Tibial artery (tissue), 4 donors: ENCODE measurements at regions not wholly inside any gene's neighbourhood (a gene's known extent, or its start where the extent isn't known, plus 50 kb on each side); places are given as distances from the start of the nearest gene placed in this dataset.

Source experiments
- DNase-seq, 2 donors: peaks; one replicate each; pipeline ENCODE4 v3.0.0-alpha.2; 2019
- H3K27ac ChIP-seq, 2 donors: fragments of 200-600 bp; sonication (generic) in 1 of 2; 1 replicate in 1 of 2; 2 replicates in 1 of 2; pipeline ENCODE4 v1.5.1; 2018 to 2019; ENCODE audit warnings: mild to moderate bottlenecking in 1 of 2
- H3K27me3 ChIP-seq, 2 donors: fragments of 200-600 bp; sonication (generic) in 1 of 2; one replicate each; pipeline versions ENCODE4 v1.5.1 to v1.6.0; 2016 to 2019
- H3K36me3 ChIP-seq, 3 donors: fragments of 200-600 bp; sonication (generic) in 2 of 3; one replicate each; pipeline ENCODE4 v1.5.1; 2016 to 2019; ENCODE audit warnings: mild to moderate bottlenecking in 2 of 3
- H3K4me1 ChIP-seq, 4 donors: fragments of 200-600 bp; sonication (generic) in 2 of 4; 1 replicate in 3 of 4; 2 replicates in 1 of 4; pipeline ENCODE4 v1.5.1; 2016 to 2019
- H3K4me3 ChIP-seq, 2 donors: fragments of 200-600 bp; sonication (generic) in 1 of 2; 1 replicate in 1 of 2; 2 replicates in 1 of 2; pipeline ENCODE4 v1.5.1; 2018 to 2019; ENCODE audit warnings: mild to moderate bottlenecking in 2 of 2
- H3K9me3 ChIP-seq, 3 donors: fragments of 200-600 bp; sonication (generic) in 1 of 3; one replicate each; pipeline ENCODE4 v1.5.1; 2016 to 2019
- CTCF ChIP-seq, 2 experiments: fragments of 200-600 bp in 1 of 2; fragments of 450-650 bp in 1 of 2; IDR thresholded peaks; one replicate each; pipeline ENCODE4 v1.5.1; 2017 to 2019; ENCODE audit warnings: antibody characterized with exemption in 2 of 2, mild to moderate bottlenecking in 1 of 2, moderate library complexity in 1 of 2
- intact Hi-C: fragments of 100-400 bp; cut with DNase I; formaldehyde crosslinking; loops from one replicate; pipeline ENCODE4 v1.15.0; 2023; ENCODE audit warnings: low total_unique reads

- H3K4me1 ChIP-seq = no peaks in the 10 kb centered on the region
- TF ChIP-seq CTCF (IDR thresholded peaks at IDR 0.05) = no peak
- H3K27ac ChIP-seq = no peak overlapping the region
- no peak for DNase-seq
- H3K4me3 ChIP-seq = no peak overlapping the region
- intact Hi-C loops = no loop called here
- H3K9me3 ChIP-seq = no peaks in the 10 kb centered on the region
- H3K27me3 ChIP-seq = peaks cover 0 to 4% of the 10 kb centered on the region in 2 donors
- H3K36me3 ChIP-seq = no peaks in the 10 kb centered on the region
Measured at GRCh38 chr12:3950714-3951320, 77.6 kb upstream of the PARP11 start.

GRCh38 chr12:3947781-3948180, 74.6 kb upstream of the PARP11 start:
- intact Hi-C loops = no loop called here
- Histone ChIP-seq H3K4me1 (no peaks in the 10 kb centered on the region), H3K27me3 (peaks cover 0 to 8% of the 10 kb centered on the region in 2 donors), H3K27ac (no peak overlapping the region), H3K36me3 (no peaks in the 10 kb centered on the region), H3K9me3 (no peaks in the 10 kb centered on the region), H3K4me3 (no peak overlapping the region)
- TF ChIP-seq CTCF (IDR thresholded peaks at IDR 0.05) = no peak
- DNase-seq = no peak

DNA sequence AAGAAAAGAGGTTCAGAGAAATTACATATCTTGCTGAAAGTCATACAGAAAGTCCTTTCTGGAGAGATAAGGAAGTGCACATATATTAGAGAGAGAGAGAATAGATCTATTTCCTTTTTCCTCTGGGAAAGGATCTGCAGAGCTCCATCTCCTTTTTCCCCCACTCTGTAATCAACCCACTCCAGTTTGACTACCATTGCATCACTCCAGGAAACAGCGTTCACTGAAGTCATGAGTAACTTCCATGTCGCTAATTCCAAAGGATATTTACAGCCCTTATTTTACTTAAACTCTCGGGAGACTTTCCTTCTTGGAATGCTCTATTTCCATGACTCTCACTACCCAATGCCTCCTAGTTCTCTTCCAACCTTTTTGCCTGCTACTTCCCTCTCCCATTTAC, 72.5 kb upstream of the PARP11 start:
- Histone ChIP-seq H3K4me3 (no peak overlapping the region), H3K36me3 (no peaks in the 10 kb centered on the region), H3K27ac (no peak overlapping the region), H3K4me1 (no peaks in the 10 kb centered on the region), H3K27me3 (peaks cover 0 to 8% of the 10 kb centered on the region in 2 donors), H3K9me3 (no peaks in the 10 kb centered on the region)
- intact Hi-C loops = no loop called here
- no peak for DNase-seq
- no peak for TF ChIP-seq CTCF (IDR thresholded peaks at IDR 0.05)

DNA sequence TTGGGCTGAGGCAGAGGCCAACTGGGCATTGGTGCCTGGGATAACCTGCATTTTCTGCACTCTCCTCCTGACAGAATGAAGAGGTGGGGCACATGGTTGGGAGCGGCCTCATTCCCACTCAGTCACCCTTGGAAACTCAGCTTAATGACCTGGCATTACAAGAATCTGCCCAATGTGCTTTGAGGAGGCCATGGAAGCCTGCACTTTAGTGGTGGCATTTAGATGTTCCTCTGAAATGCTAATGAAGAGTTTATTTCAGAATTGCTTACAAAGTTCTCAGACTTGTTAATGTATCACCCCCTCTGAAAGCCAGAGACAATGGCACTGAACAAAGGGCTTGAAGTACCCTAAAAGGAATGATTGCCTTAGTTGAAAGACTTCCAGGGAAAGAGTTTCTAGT, 71.4 kb upstream of the PARP11 start:
- H3K27me3 ChIP-seq = peaks cover 0 to 8% of the 10 kb centered on the region in 2 donors
- no peak overlapping the region for H3K4me3 ChIP-seq
- H3K27ac ChIP-seq = no peak overlapping the region
- no peaks in the 10 kb centered on the region for H3K4me1 ChIP-seq
- no peaks in the 10 kb centered on the region for H3K9me3 ChIP-seq
- intact Hi-C loops = no loop called here
- no peaks in the 10 kb centered on the region for H3K36me3 ChIP-seq
- no peak for TF ChIP-seq CTCF (IDR thresholded peaks at IDR 0.05)
- no peak for DNase-seq

DNA sequence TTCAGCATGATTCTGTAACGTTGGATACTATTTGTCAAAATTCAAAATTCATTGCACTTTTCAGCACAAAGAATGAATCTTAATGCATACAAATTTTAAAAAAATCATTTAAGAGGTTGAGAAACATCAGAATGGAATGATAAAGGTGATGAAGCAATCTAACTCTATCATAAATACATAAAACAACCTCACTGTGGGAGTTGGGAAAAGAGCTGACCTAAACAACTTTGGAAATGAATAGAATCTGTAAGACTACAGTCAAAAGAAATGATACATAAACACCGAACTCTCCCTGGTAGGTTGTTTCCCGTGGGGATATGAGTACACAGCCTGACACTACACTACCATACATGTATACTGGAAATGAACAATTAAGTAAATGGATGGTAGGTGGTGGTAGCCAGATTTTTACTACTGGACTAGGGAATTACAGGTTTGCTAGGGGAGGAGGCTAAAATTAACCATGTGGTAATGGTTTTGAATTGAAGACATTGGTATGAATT, 64.9 kb upstream of the PARP11 start:
- intact Hi-C loops = no loop called here
- no peak for TF ChIP-seq CTCF (IDR thresholded peaks at IDR 0.05)
- no peak overlapping the region for H3K4me3 ChIP-seq
- H3K4me1 ChIP-seq = no peaks in the 10 kb centered on the region
- no peak for DNase-seq
- no peaks in the 10 kb centered on the region for H3K9me3 ChIP-seq
- peaks cover 0 to 4% of the 10 kb centered on the region in 2 donors for H3K27me3 ChIP-seq
- H3K36me3 ChIP-seq = no peaks in the 10 kb centered on the region
- no peak overlapping the region for H3K27ac ChIP-seq

GRCh38 chr12:3935078-3935477, 61.9 kb upstream of the PARP11 start:
- TF ChIP-seq CTCF (IDR thresholded peaks at IDR 0.05) = no peak
- no peak overlapping the region for H3K4me3 ChIP-seq
- H3K36me3 ChIP-seq = no peaks in the 10 kb centered on the region
- no peaks in the 10 kb centered on the region for H3K4me1 ChIP-seq
- intact Hi-C loops = no loop called here
- peaks cover 0 to 22% of the 10 kb centered on the region in 2 donors for H3K27me3 ChIP-seq
- H3K27ac ChIP-seq = no peak overlapping the region
- H3K9me3 ChIP-seq = no peaks in the 10 kb centered on the region
- no peak for DNase-seq
